ENCODE measurements at regions not wholly inside any gene's neighbourhood (a gene's known extent, or its start where the extent isn't known, plus 50 kb on each side); places are given as distances from the start of the nearest gene placed in this dataset.
"Not testable (repeated sequence)": the region's sequence is repeated elsewhere in the genome, so short reads cannot be mapped to it uniquely, and the experiment has no call there.

- TF ChIP-seq, protein P1, sequence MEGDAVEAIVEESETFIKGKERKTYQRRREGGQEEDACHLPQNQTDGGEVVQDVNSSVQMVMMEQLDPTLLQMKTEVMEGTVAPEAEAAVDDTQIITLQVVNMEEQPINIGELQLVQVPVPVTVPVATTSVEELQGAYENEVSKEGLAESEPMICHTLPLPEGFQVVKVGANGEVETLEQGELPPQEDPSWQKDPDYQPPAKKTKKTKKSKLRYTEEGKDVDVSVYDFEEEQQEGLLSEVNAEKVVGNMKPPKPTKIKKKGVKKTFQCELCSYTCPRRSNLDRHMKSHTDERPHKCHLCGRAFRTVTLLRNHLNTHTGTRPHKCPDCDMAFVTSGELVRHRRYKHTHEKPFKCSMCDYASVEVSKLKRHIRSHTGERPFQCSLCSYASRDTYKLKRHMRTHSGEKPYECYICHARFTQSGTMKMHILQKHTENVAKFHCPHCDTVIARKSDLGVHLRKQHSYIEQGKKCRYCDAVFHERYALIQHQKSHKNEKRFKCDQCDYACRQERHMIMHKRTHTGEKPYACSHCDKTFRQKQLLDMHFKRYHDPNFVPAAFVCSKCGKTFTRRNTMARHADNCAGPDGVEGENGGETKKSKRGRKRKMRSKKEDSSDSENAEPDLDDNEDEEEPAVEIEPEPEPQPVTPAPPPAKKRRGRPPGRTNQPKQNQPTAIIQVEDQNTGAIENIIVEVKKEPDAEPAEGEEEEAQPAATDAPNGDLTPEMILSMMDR (IDR thresholded peaks at IDR 0.05; ENCODE audit: extremely low read depth, missing control alignments): no peak
Measured at GRCh38 chr6:153984811-153985210, 54.2 kb upstream of the OPRM1 start.

GRCh38 chr6:153980171-153980570, 58.9 kb upstream of the OPRM1 start:
- DNase-seq (ENCODE audit: low spot score): no peak
- TF ChIP-seq, protein P1 (IDR thresholded peaks at IDR 0.05; ENCODE audit: extremely low read depth, missing control alignments): no peak

More at GRCh38 chr6:153984811-153985210, 54.2 kb upstream of the OPRM1 start:
- DNase-seq (ENCODE audit: low spot score): no peak

DNA sequence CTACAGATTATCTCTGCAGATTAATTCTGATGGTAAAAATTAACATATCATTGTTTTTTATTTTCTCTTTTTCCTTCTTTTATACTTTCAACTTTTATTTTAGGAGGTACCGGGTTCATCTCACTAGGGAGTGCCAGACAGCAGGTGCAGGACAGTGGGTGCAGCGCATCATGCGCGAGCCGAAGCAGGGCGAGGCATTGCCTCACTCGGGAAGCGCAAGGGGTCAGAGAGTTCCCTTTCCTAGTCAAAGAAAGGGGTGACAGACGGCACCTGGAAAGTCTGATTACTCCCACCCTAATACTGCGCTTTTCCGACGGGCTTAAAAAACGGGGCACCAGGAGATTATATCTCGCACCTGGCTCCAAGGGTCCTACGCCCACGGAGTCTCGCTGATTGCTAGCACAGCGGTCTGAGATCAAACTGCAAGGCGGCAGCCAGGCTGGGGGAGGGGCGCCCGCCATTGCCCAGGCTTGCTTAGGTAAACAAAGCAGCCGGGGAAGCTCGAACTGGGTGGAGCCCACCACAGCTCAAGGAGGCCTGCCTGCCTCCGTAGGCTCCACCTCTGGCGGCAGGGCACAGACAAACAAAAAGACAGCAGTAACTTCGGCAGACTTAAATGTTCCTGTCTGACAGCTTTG, 60.0 kb upstream of the OPRM1 start:
- not testable (repeated sequence) for DNase-seq (ENCODE audit: low spot score)

DNA sequence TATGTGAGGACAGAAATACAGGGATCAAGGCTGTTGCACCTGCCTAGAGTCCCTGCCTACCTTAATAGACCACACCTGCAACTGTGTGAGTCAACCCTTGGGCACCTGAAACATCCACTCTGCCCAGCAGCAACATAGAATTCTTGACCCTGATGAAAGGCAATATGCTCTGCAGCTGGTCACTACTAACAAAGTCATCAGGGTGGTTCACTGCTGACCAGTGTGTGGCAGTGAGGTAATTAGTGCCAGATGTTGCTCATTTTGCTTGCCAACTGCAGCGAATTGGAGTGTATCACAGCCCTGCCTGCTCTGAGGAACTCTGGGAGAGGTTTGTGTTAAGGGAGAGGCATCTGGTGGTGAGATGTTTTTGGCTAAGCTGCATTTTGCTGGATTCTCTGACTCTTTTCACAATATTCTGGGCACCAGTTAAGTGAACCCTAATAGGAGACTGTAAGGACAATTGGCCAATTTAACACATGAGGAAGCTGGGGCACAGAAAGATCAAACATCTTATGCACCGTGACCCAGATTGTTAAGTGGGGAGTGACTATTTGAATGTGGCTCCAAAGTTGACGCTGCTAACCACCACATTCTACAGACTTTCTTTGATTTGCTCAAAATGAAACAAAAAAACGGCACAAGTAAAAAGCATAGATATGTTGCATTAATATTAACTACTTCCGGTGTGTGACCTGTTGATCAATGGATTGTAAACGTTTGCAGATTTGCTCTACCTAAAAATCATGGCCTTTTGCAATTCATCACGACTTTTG, 61.9 kb upstream of the OPRM1 start:
- DNase-seq (ENCODE audit: low spot score): no peak
- TF ChIP-seq, protein P1 (IDR thresholded peaks at IDR 0.05; ENCODE audit: extremely low read depth, missing control alignments): no peak

GRCh38 chr6:153966001-153966400, 73.0 kb upstream of the OPRM1 start:
- TF ChIP-seq, protein P1 (IDR thresholded peaks at IDR 0.05; ENCODE audit: extremely low read depth, missing control alignments): no peak

GRCh38 chr6:153963352-153963751, 75.7 kb upstream of the OPRM1 start:
- TF ChIP-seq, protein P1 (IDR thresholded peaks at IDR 0.05; ENCODE audit: extremely low read depth, missing control alignments): no peak
- DNase-seq (ENCODE audit: low spot score): no peak

More at GRCh38 chr6:153966001-153966400, 73.0 kb upstream of the OPRM1 start:
- no peak for DNase-seq (ENCODE audit: low spot score)

DNA sequence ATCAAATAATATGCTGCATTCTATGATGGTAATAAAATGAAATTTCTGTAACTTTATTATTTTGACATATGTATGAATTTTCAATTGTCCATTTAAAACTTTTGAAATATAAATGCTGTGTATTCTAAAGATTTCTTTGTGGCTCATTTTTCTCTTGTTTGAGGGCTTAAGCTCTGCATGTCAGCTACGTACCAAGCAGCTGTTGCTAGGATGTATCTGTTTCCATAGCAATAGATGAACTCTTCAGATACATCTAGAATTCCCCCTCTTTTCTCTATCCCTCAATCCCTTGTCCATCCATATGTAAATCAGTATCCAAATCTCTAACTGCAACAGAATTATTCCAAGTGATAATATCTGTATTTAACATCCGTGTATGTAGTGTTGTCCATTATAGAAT, 76.5 kb upstream of the OPRM1 start:
- TF ChIP-seq, protein P1 (IDR thresholded peaks at IDR 0.05; ENCODE audit: extremely low read depth, missing control alignments): no peak
- DNase-seq (ENCODE audit: low spot score): no peak

Measured in GM20000 (cell line).